GM12891 (cell line): ENCODE measurements at regions not wholly inside any gene's neighbourhood (a gene's known extent, or its start where the extent isn't known, plus 50 kb on each side); places are given as distances from the start of the nearest gene placed in this dataset.

Experiments used
- POLR2A ChIP-seq: IDR thresholded peaks from 2 replicates; pipeline ENCODE4 v1.6.1; 2011; ENCODE audit warnings: low read depth, low read length, control low read depth
- POLR2AphosphoS5 ChIP-seq: IDR thresholded peaks from 2 replicates; pipeline ENCODE4 v1.6.1; 2011; ENCODE audit warnings: low read depth, low read length, control low read depth
- SPI1 ChIP-seq: IDR thresholded peaks from 2 replicates; pipeline ENCODE4 v1.6.1; 2011; ENCODE audit warnings: low read depth, low read length, control low read depth
- TAF1 ChIP-seq: IDR thresholded peaks from 2 replicates; pipeline ENCODE4 v1.6.1; 2011; ENCODE audit warnings: low read depth, low read length, control low read depth

GRCh38 chr14:40004871-40005500 is 572.8 kb upstream of the FBXO33 start:
- no peak for TF ChIP-seq POLR2AphosphoS5
- TF ChIP-seq POLR2A: no peak
- TF ChIP-seq TAF1: no peak
- TF ChIP-seq SPI1: no peak
